GM23338 (cell line): ENCODE measurements at regions not wholly inside any gene's neighbourhood (a gene's known extent, or its start where the extent isn't known, plus 50 kb on each side); places are given as distances from the start of the nearest gene placed in this dataset.

Experiments
- ETS1 ChIP-seq: IDR thresholded peaks from 2 replicates; pipeline ENCODE4 v1.6.1; 2016; ENCODE audit warnings: antibody characterized with exemption
- EZH2 ChIP-seq: fragments of 200-600 bp; sonication (generic); IDR thresholded peaks from one replicate; pipeline ENCODE4 v1.8.0; 2017; ENCODE audit warnings: antibody characterized with exemption, mild to moderate bottlenecking, low read depth; ENCODE audit not compliant: unreplicated experiment
- EZH2phosphoT487 ChIP-seq: fragments of 200-600 bp; sonication (generic); IDR thresholded peaks from one replicate; pipeline ENCODE4 v1.8.1; 2018; ENCODE audit warnings: antibody characterized with exemption; ENCODE audit not compliant: unreplicated experiment
- JUNB ChIP-seq: IDR thresholded peaks from one replicate; pipeline ENCODE4 v1.6.1; 2016; ENCODE audit warnings: antibody characterized with exemption; ENCODE audit not compliant: unreplicated experiment
- NANOG ChIP-seq: IDR thresholded peaks from 2 replicates; pipeline ENCODE4 v1.6.1; 2016; ENCODE audit warnings: antibody characterized with exemption, borderline replicate concordance
- POLR2AphosphoS5 ChIP-seq: IDR thresholded peaks from 2 replicates; pipeline ENCODE4 v1.6.1; 2016; ENCODE audit warnings: antibody characterized with exemption, low read depth
- REST ChIP-seq: IDR thresholded peaks from one replicate; pipeline ENCODE4 v1.6.1; 2018; ENCODE audit warnings: antibody characterized with exemption; ENCODE audit not compliant: unreplicated experiment
- STAT1 ChIP-seq: IDR thresholded peaks from one replicate; pipeline ENCODE4 v1.6.1; 2016; ENCODE audit warnings: antibody characterized with exemption; ENCODE audit not compliant: unreplicated experiment
- ZNF331 ChIP-seq: fragments of 250-450 bp; sonication (Bioruptor Pico); IDR thresholded peaks from 2 replicates; pipeline ENCODE4 v1.5.0; 2020; ENCODE audit warnings: low read depth, mild to moderate bottlenecking, moderate library complexity
- ZNF462 ChIP-seq: fragments of 250-450 bp; sonication (Bioruptor Pico); IDR thresholded peaks from 2 replicates; pipeline ENCODE4 v1.5.0; 2020; ENCODE audit warnings: mild to moderate bottlenecking, moderate library complexity

- TF ChIP-seq ZNF462 (CRISPR knock-in tag): no peak
- no peak for TF ChIP-seq EZH2phosphoT487
- no peak for TF ChIP-seq REST
- TF ChIP-seq ETS1: no peak
- TF ChIP-seq NANOG: no peak
- TF ChIP-seq EZH2: no peak
- TF ChIP-seq POLR2AphosphoS5: no peak
- no peak for TF ChIP-seq JUNB
- TF ChIP-seq STAT1: no peak
- TF ChIP-seq ZNF331 (CRISPR knock-in tag): no peak
These were observed 145.2 kb downstream of the VGLL3 start (continued) for GRCh38 chr3:86845726-86846125.
